Spleen (tissue), 11 donors: ENCODE measurements at regions not wholly inside any gene's neighbourhood (a gene's known extent, or its start where the extent isn't known, plus 50 kb on each side); places are given as distances from the start of the nearest gene placed in this dataset.

Source experiments
- DNase-seq: peaks from one replicate; pipeline ENCODE4 v3.0.0-alpha.2; 2020
- H3K27ac ChIP-seq, 8 donors: fragments of 200-600 bp; sonication (generic) in 7 of 8; 1 replicate in 4 of 8; 2 replicates in 4 of 8; pipeline versions ENCODE4 v1.5.0 to v1.8.0; 2016 to 2021; ENCODE audit warnings: inconsistent platforms in 4 of 8, mild to moderate bottlenecking in 4 of 8, moderate library complexity in 1 of 8
- H3K27me3 ChIP-seq, 7 donors: fragments of 200-600 bp; sonication (generic) in 6 of 7; replicated peaks in 1 of 7; 1 replicate in 4 of 7; 2 replicates in 3 of 7; pipeline versions ENCODE4 v1.5.0 to v1.8.0; 2016 to 2021; ENCODE audit warnings: inconsistent platforms in 3 of 7, mild to moderate bottlenecking in 1 of 7
- H3K36me3 ChIP-seq, 6 donors: fragments of 200-600 bp; sonication (generic) in 5 of 6; 1 replicate in 4 of 6; 2 replicates in 2 of 6; pipeline versions ENCODE4 v1.5.0 to v1.8.0; 2016 to 2021; ENCODE audit warnings: inconsistent platforms in 2 of 6
- H3K4me1 ChIP-seq, 6 donors: fragments of 200-600 bp; sonication (generic) in 5 of 6; 1 replicate in 3 of 6; 2 replicates in 3 of 6; pipeline versions ENCODE4 v1.5.0 to v1.8.0; 2016 to 2021; ENCODE audit warnings: inconsistent platforms in 3 of 6
- H3K4me3 ChIP-seq, 8 donors: fragments of 200-600 bp; sonication (generic) in 7 of 8; 1 replicate in 4 of 8; 2 replicates in 4 of 8; pipeline versions ENCODE4 v1.5.0 to v1.8.0; 2016 to 2021; ENCODE audit warnings: inconsistent platforms in 4 of 8, mild to moderate bottlenecking in 4 of 8, moderate library complexity in 2 of 8
- H3K9me3 ChIP-seq, 8 donors: fragments of 200-600 bp; sonication (generic) in 7 of 8; 1 replicate in 4 of 8; 2 replicates in 4 of 8; pipeline versions ENCODE4 v1.5.0 to v1.8.0; 2016 to 2021; ENCODE audit warnings: inconsistent platforms in 4 of 8
- POLR2A ChIP-seq, 3 donors: fragments of 450-650 bp; IDR thresholded peaks; one replicate each; pipeline ENCODE4 v1.5.1; 2017; ENCODE audit warnings: antibody characterized with exemption in 3 of 3, mild to moderate bottlenecking in 1 of 3
- POLR2AphosphoS5 ChIP-seq, 3 donors: sonication (generic); formaldehyde crosslinking; IDR thresholded peaks; one replicate each; pipeline ENCODE4 v1.5.1; 2017; ENCODE audit warnings: antibody characterized with exemption in 3 of 3
- WGBS, 5 donors: extraction: QIAGEN DNeasy Blood & Tissue Kit in 3 of 5; methylation state at CpG; one replicate each; pipeline versions ENCODE4 v1.1.5 to v1.1.7; 2013 to 2018; 5-methylcytosine and 5-hydroxymethylcytosine counted together
- intact Hi-C: fragments of 100-400 bp; cut with DNase I; formaldehyde crosslinking; loops from one replicate; pipeline ENCODE4 v1.15.0; 2023; ENCODE audit warnings: low total_unique reads
- TF ChIP-seq, protein P1 (sequence below), 11 experiments: fragments of 200-600 bp in 7 of 11; fragments of 450-650 bp in 4 of 11; sonication (generic) in 4 of 11; IDR thresholded peaks in 8 of 11; conservative IDR thresholded peaks in 3 of 11; 1 replicate in 7 of 11; 2 replicates in 4 of 11; pipeline versions ENCODE4 v1.4.0 to v1.8.0; 2016 to 2021; ENCODE audit warnings: antibody characterized with exemption in 11 of 11, inconsistent platforms in 4 of 11, mild to moderate bottlenecking in 1 of 11
- donor health status: healthy with polysubstance abuse.
- donor health status: DM: no; HTN: no; CAD: no; lungs with moderate emphysema.
- donor health status: DM: no; HTN: no; CAD: no.
- donor health status: Bipolar disorder and iron deficiency.
- donor health status: healthy.
- donor health status: DM: no; HTN: no; CAD: no.
- donor health status: DM: yes; HTN: yes; CAD: no.

DNA sequence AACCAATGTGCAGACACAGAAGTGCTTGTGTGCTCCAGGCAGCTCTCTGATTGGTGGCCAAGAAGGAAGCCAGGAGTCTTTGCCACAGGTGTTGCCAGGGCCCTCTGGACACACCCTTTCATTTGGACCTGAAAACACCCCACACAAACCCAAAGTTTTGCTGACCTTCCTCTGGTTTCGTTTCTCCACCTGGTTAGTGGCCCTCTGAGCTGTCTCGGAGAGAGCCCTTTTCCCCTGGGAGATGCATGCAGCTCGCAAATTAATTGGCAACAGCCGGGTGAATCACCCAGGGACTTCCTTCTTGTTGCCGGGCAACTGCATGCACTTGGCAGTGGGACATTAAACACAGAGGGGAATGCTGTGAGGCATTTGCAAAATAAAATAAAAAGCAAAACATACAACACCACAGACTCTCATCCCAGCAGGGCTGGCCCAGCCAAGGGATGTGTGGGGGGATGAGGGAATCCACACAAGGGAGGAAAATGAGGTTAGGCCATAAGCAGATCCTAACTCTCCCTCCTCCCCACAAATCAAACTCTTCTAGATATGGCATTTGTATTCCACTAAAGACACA, 286.6 kb downstream of the SOX9 start:
- intact Hi-C loops: no loop called here
- Histone ChIP-seq H3K9me3 (no peaks in the 10 kb centered on the region), H3K27ac (no peak overlapping the region), H3K4me3 (no peak overlapping the region), H3K36me3 (no peaks in the 10 kb centered on the region), H3K4me1 (peaks cover 0 to 4% (median 0%) of the 10 kb centered on the region in 6 donors), H3K27me3 (no peaks in the 10 kb centered on the region)
- WGBS, 5 donors: 28 to 49% (median 36%) methylated on average over 5 of the region's 5 CpGs
- DNase-seq: no peak
- TF ChIP-seq POLR2AphosphoS5 (IDR thresholded peaks at IDR 0.05) (no peak), POLR2A (IDR thresholded peaks at IDR 0.05) (no peak)
- TF ChIP-seq, protein P1, sequence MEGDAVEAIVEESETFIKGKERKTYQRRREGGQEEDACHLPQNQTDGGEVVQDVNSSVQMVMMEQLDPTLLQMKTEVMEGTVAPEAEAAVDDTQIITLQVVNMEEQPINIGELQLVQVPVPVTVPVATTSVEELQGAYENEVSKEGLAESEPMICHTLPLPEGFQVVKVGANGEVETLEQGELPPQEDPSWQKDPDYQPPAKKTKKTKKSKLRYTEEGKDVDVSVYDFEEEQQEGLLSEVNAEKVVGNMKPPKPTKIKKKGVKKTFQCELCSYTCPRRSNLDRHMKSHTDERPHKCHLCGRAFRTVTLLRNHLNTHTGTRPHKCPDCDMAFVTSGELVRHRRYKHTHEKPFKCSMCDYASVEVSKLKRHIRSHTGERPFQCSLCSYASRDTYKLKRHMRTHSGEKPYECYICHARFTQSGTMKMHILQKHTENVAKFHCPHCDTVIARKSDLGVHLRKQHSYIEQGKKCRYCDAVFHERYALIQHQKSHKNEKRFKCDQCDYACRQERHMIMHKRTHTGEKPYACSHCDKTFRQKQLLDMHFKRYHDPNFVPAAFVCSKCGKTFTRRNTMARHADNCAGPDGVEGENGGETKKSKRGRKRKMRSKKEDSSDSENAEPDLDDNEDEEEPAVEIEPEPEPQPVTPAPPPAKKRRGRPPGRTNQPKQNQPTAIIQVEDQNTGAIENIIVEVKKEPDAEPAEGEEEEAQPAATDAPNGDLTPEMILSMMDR (IDR thresholded peaks at IDR 0.05 in 8 of 11, conservative IDR thresholded peaks at IDR 0.05 in 3 of 11): no peak

DNA sequence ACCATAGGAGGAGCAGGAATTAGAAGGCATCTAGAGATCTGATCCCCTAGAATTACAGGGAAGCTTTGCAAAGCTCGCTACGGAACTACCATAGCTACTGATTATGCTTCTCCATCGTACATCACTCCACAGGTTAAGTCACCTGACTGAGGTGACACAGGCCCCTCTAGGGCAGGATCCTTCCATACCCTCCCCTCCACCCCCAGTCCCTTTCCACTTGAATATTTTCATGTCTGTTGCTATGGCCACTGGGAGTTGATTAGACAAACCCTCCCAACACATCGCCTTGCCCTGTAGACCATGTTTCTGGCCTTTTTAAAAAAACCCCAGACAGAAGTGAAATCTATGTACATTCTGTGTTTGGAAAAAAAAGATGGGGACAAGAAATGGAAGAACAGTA, 287.1 kb downstream of the SOX9 start:
- Histone ChIP-seq H3K36me3 (no peaks in the 10 kb centered on the region), H3K27me3 (no peaks in the 10 kb centered on the region), H3K4me1 (peaks cover 0 to 4% (median 0%) of the 10 kb centered on the region in 6 donors), H3K9me3 (no peaks in the 10 kb centered on the region), H3K27ac (no peak overlapping the region), H3K4me3 (no peak overlapping the region)
- intact Hi-C loops: no loop called here
- no peak for DNase-seq
- 83 to 93% (median 89%) methylated on average over 4 of the region's 4 CpGs for WGBS, 5 donors
- TF ChIP-seq POLR2AphosphoS5 (IDR thresholded peaks at IDR 0.05) (no peak), POLR2A (IDR thresholded peaks at IDR 0.05) (no peak)
- TF ChIP-seq, protein P1 (IDR thresholded peaks at IDR 0.05 in 8 of 11, conservative IDR thresholded peaks at IDR 0.05 in 3 of 11): no peak

DNA sequence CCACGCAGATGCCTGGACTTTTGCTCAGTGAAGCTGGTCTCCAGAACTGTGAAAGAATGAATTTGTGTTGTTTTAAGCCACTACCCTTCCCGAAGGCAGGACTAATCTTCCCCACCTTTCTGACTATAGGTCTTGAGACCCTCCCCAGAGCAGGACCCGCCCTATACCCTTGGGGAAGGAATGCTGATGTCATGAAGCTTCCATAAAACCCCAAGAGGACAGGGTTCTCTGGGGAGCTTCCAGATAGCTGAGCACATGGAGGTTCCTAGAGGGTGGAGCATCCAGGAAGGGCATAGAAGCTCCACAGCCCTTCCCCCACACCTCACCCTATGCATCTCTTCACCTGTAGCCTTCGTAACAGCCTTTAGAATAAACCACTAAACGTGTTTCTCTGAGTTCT, 287.8 kb downstream of the SOX9 start:
- WGBS, 5 donors: 72 to 80% (median 72%) methylated on average over 5 of the region's 5 CpGs
- TF ChIP-seq POLR2A (IDR thresholded peaks at IDR 0.05) (no peak), POLR2AphosphoS5 (IDR thresholded peaks at IDR 0.05) (no peak)
- TF ChIP-seq, protein P1 (IDR thresholded peaks at IDR 0.05 in 8 of 11, conservative IDR thresholded peaks at IDR 0.05 in 3 of 11): no peak
- intact Hi-C loops: no loop called here

DNA sequence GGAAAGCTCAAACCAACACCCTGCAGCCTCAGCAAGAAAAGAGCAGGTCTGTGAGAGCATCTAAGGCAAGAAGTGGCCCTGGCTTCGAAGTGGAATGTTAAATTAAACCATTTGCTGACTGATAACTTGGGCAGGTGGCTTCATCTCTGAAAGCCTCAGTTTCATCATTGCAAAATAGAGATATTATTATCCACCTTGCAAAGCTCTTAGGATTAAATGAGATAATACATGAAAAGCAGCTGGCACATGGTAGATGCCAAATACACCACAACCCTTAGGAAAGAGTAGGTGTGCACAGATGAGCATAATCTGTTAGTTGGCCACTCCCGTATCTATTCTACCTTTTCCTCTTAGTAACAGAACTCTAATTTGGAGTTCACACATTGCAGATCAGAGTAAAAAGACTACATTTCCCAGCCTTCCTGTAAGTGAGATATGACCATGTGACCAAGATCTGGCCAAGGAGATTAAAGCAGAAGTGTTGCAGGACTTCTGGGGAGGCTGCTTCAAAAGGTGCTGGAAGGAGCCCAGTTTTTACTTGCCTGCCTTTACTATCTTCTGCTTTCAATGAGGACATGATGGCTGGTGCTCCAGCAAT, 288.7 kb downstream of the SOX9 start:
- TF ChIP-seq, protein P1 (IDR thresholded peaks at IDR 0.05 in 8 of 11, conservative IDR thresholded peaks at IDR 0.05 in 3 of 11): no peak
- TF ChIP-seq POLR2AphosphoS5 (IDR thresholded peaks at IDR 0.05) (no peak), POLR2A (IDR thresholded peaks at IDR 0.05) (no peak)
- no peak overlapping the region for H3K27ac ChIP-seq
- peaks cover 0 to 4% (median 0%) of the 10 kb centered on the region in 6 donors for H3K4me1 ChIP-seq
- DNase-seq: no peak
- H3K4me3 ChIP-seq: no peak overlapping the region
- 75 to 92% (median 84%) methylated on average over 2 of the region's 2 CpGs for WGBS, 5 donors
- no peaks in the 10 kb centered on the region for H3K9me3 ChIP-seq
- intact Hi-C loops: no loop called here
- H3K36me3 ChIP-seq: no peaks in the 10 kb centered on the region
- H3K27me3 ChIP-seq: peaks cover 0 to 4% (median 0%) of the 10 kb centered on the region in 7 donors

More for the DNA sequence above, 287.8 kb downstream of the SOX9 start:
- Histone ChIP-seq H3K9me3 (no peaks in the 10 kb centered on the region), H3K27ac (no peak overlapping the region), H3K27me3 (peaks cover 0 to under 1% (median 0%) of the 10 kb centered on the region in 7 donors), H3K4me1 (peaks cover 0 to 4% (median 0%) of the 10 kb centered on the region in 6 donors), H3K36me3 (no peaks in the 10 kb centered on the region), H3K4me3 (no peak overlapping the region)
- DNase-seq: no peak
